HG02642 (cell line): ENCODE measurements at regions not wholly inside any gene's neighbourhood (a gene's known extent, or its start where the extent isn't known, plus 50 kb on each side); places are given as distances from the start of the nearest gene placed in this dataset.

Experiments used
- ATAC-seq: cut with Tn5 transposase; IDR thresholded peaks from one replicate; pipeline ENCODE4 v1.9.1; 2021; ENCODE audit warnings: mild to moderate bottlenecking; ENCODE audit not compliant: unreplicated experiment, poor library complexity

- ATAC-seq, result no peak
Observed at GRCh38 chr5:116827078-116827477, 252.5 kb upstream of the SEMA6A start.

GRCh38 chr5:116825486-116825885 is 250.9 kb upstream of the SEMA6A start:
- no peak for ATAC-seq

- no peak for ATAC-seq
Observed at GRCh38 chr5:116824751-116825438, 250.3 kb upstream of the SEMA6A start.

GRCh38 chr5:116814626-116815385 is 240.2 kb upstream of the SEMA6A start:
- ATAC-seq, result no peak

- no peak for ATAC-seq
Observed at GRCh38 chr5:116813906-116814305, 239.3 kb upstream of the SEMA6A start.

GRCh38 chr5:116813356-116813755 is 238.7 kb upstream of the SEMA6A start:
- no peak for ATAC-seq

GRCh38 chr5:116810951-116811350 is 236.3 kb upstream of the SEMA6A start:
- no peak for ATAC-seq

- ATAC-seq, result no peak
Observed at GRCh38 chr5:116806836-116807235, 232.2 kb upstream of the SEMA6A start.

- ATAC-seq, result no peak
Observed at GRCh38 chr5:116799401-116799800, 224.8 kb upstream of the SEMA6A start.

GRCh38 chr5:116795189-116795588 is 220.6 kb upstream of the SEMA6A start:
- no peak for ATAC-seq

GRCh38 chr5:116789522-116789921 is 214.9 kb upstream of the SEMA6A start:
- no peak for ATAC-seq

- no peak for ATAC-seq
Observed at GRCh38 chr5:116788851-116789403, 214.3 kb upstream of the SEMA6A start.

- ATAC-seq, result no peak
Observed at GRCh38 chr5:116787570-116787969, 212.9 kb upstream of the SEMA6A start.

- ATAC-seq, result no peak
Observed at GRCh38 chr5:116785106-116785505, 210.5 kb upstream of the SEMA6A start.

- ATAC-seq, result no peak
Observed at GRCh38 chr5:116779846-116780245, 205.2 kb upstream of the SEMA6A start.

GRCh38 chr5:116778651-116779280 is 204.1 kb upstream of the SEMA6A start:
- ATAC-seq, result no peak

- peak; percentile 66 for ATAC-seq
Observed at GRCh38 chr5:116778032-116778431, 203.4 kb upstream of the SEMA6A start.

- no peak for ATAC-seq
Observed at GRCh38 chr5:116773926-116774325, 199.3 kb upstream of the SEMA6A start.

- no peak for ATAC-seq
Observed at GRCh38 chr5:116772806-116773205, 198.2 kb upstream of the SEMA6A start.

- no peak for ATAC-seq
Observed at GRCh38 chr5:116772152-116772501, 197.5 kb upstream of the SEMA6A start.

GRCh38 chr5:116771466-116772151 is 197.0 kb upstream of the SEMA6A start:
- no peak for ATAC-seq
